A673 (cell line): ENCODE measurements at regions not wholly inside any gene's neighbourhood (a gene's known extent, or its start where the extent isn't known, plus 50 kb on each side); places are given as distances from the start of the nearest gene placed in this dataset.
"Not testable (repeated sequence)": the region's sequence is repeated elsewhere in the genome, so short reads cannot be mapped to it uniquely, and the experiment has no call there.

Experiments used
- BruUV-seq: library from RNA; stranded (reverse); fragments of 400-500 nt; replicated peaks from 2 replicates; lab custom pipeline; 2021; lab: Mats Ljungman, UMichigan
- CTCF ChIA-PET: fragments of 300-600 bp; sonication (Branson Sonifier 250); formaldehyde crosslinking; loops from one replicate; lab custom pipeline; 2022; ENCODE audit warnings: antibody characterized with exemption; lab: Charles Lee
- POLR2A ChIA-PET: fragments of 300-600 bp; sonication (Branson Sonifier 250); formaldehyde crosslinking; loops from one replicate; lab custom pipeline; 2022; ENCODE audit warnings: antibody characterized with exemption; ENCODE audit not compliant: low non-redundant PET; lab: Charles Lee
- DNase-seq: peaks from one replicate; pipeline ENCODE4 v3.0.0-alpha.2; 2015; ENCODE audit warnings: low spot score
- H3K27ac ChIP-seq: fragments of 200-600 bp; sonication (generic); 2 replicates; pipeline ENCODE4 v1.5.1; 2016; ENCODE audit warnings: mixed run types, low read depth, mild to moderate bottlenecking, mixed read lengths, antibody characterized with exemption, low read length; ENCODE audit not compliant: poor library complexity, severe bottlenecking
- H3K27me3 ChIP-seq: fragments of 200-600 bp; sonication (generic); replicated peaks from 2 replicates; pipeline ENCODE4 v1.6.1; 2017; ENCODE audit warnings: mixed run types, low read depth, mild to moderate bottlenecking, mixed read lengths, antibody characterized with exemption, low read length; ENCODE audit not compliant: insufficient read depth, poor library complexity
- H3K36me3 ChIP-seq: fragments of 200-600 bp; sonication (generic); 2 replicates; pipeline ENCODE4 v1.6.1; 2016; ENCODE audit warnings: mixed run types, mild to moderate bottlenecking, mixed read lengths, antibody characterized with exemption, low read length; ENCODE audit not compliant: insufficient read depth, poor library complexity, severe bottlenecking
- H3K4me1 ChIP-seq: fragments of 200-600 bp; sonication (generic); 2 replicates; pipeline ENCODE4 v1.6.1; 2017; ENCODE audit warnings: mixed run types, mild to moderate bottlenecking, mixed read lengths, antibody characterized with exemption, low read length; ENCODE audit not compliant: insufficient read depth, poor library complexity, severe bottlenecking
- H3K4me3 ChIP-seq: fragments of 200-600 bp; sonication (generic); 2 replicates; pipeline ENCODE4 v1.5.1; 2016; ENCODE audit warnings: low read depth, mixed run types, mild to moderate bottlenecking, mixed read lengths, low read length; ENCODE audit not compliant: poor library complexity, severe bottlenecking
- H3K9me3 ChIP-seq: fragments of 200-600 bp; sonication (generic); 2 replicates; pipeline ENCODE4 v1.6.1; 2016; ENCODE audit warnings: mixed run types, low read depth, mild to moderate bottlenecking, mixed read lengths, antibody characterized with exemption, low read length; ENCODE audit not compliant: poor library complexity, severe bottlenecking
- EZH2 ChIP-seq: fragments of 200-600 bp; sonication (generic); IDR thresholded peaks from 2 replicates; pipeline ENCODE4 v1.6.1; 2017; ENCODE audit warnings: borderline replicate concordance, low read depth, mild to moderate bottlenecking, mixed read lengths, antibody characterized with exemption, low read length; ENCODE audit not compliant: poor library complexity, severe bottlenecking
- intact Hi-C: fragments of 100-400 bp; cut with micrococcal nuclease; formaldehyde crosslinking; loops from one replicate; pipeline ENCODE4 v1.10.0; 2022; ENCODE audit not compliant: unreplicated experiment
- TF ChIP-seq, protein P1 (sequence below): fragments of 300-800, 200-600 bp; sonication (generic); conservative IDR thresholded peaks from 2 replicates; pipeline ENCODE4 v1.5.1; 2017; ENCODE audit warnings: low read depth, mild to moderate bottlenecking, antibody characterized with exemption, low read length, moderate library complexity, mixed read lengths

DNA sequence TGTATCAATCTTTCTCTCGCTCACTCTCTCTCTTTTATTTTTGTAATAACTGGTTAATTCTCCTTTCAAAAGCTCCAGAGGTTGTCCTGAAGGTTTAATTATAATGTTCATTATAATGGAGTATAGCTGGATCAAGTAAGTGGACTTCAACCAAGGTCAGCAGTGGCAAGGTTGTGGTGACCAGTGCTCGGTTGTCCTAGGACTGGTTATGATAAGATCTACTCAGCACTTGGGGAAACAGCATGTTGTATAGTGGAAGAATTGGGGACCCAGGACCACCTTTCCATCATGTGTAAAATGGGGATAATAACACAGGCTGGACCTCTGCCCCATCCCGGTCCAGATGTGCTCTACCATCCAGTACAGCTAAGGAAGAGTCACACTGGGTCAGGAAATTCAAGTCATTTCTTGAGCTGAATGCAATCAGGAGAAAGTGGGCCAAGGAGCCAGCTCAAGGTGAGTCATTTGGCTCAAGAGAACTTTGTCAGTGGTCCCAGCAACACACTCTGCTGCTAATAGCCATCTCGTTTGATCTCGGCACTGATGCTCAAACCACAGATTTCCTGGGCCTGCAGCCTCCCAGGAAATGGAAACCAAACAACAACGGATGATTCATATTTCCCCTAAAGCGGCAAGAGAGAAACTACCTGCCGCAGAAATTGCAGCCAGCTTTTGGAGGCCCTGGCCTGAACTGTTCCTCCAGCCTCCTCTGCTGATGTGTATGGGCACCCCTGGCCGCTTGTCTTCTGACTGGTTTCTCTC is 123.6 kb upstream of the RBPJ start:
- BruUV-seq: no TSS peak
- TF ChIP-seq EZH2: no peak
- TF ChIP-seq, protein P1, sequence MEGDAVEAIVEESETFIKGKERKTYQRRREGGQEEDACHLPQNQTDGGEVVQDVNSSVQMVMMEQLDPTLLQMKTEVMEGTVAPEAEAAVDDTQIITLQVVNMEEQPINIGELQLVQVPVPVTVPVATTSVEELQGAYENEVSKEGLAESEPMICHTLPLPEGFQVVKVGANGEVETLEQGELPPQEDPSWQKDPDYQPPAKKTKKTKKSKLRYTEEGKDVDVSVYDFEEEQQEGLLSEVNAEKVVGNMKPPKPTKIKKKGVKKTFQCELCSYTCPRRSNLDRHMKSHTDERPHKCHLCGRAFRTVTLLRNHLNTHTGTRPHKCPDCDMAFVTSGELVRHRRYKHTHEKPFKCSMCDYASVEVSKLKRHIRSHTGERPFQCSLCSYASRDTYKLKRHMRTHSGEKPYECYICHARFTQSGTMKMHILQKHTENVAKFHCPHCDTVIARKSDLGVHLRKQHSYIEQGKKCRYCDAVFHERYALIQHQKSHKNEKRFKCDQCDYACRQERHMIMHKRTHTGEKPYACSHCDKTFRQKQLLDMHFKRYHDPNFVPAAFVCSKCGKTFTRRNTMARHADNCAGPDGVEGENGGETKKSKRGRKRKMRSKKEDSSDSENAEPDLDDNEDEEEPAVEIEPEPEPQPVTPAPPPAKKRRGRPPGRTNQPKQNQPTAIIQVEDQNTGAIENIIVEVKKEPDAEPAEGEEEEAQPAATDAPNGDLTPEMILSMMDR: no peak
- Histone ChIP-seq H3K36me3 (no peaks in the 10 kb centered on the region), H3K9me3 (no peaks in the 10 kb centered on the region), H3K27me3 (peaks cover 37% of the 10 kb centered on the region), H3K4me1 (no peaks in the 10 kb centered on the region), H3K4me3 (no peak overlapping the region), H3K27ac (no peak overlapping the region)
- intact Hi-C loops: no loop called here
- POLR2A ChIA-PET: interaction anchor here (0.5 kb wide), 1 partner anchor 74 kb away, joined by 3 read pairs; no protein-coding TSS in a partner anchor
- CTCF ChIA-PET: no interaction called here
- no peak for DNase-seq

DNA sequence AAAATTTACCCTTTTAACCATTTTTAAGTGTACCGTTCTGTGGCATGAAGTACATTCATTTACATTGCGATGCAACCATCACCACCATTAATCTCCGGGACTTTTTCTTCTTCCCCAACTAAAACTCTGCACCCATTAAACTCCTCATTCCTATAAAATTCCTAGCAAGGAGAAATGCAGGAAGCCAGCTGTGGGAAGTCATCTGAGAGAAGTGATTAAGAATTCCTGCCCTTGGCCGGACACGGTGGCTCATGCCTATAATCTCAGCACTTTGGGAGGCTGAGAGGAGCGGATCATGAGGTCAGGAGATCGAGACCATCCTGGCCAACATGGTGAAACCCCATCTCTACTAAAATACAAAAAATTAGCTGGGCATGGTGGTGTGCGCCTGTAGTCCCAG is 121.9 kb upstream of the RBPJ start:
- peaks cover 37% of the 10 kb centered on the region for H3K27me3 ChIP-seq
- H3K27ac ChIP-seq, H3K9me3 ChIP-seq, H3K4me3 ChIP-seq, H3K4me1 ChIP-seq, H3K36me3 ChIP-seq, POLR2A ChIA-PET, intact Hi-C loops, DNase-seq, CTCF ChIA-PET, BruUV-seq: not testable (repeated sequence)

DNA sequence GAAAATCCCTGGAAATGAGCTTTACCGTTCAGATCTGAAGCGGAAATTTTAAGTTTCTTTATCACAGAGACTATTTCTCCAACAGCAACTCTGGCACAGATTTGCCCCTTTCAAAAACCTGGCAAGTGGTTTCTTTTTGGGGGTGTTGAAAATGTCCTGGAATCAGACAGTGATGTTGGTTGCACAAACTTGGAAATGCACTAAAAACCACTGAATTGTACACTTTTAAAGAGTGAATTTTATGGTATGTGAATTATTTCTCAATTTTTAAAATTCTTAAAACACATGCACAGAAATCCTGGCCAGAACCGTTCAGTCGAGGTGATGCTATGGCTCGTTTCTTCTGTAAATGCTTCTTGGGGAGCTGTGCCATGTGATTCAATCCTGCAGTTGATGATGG is 121.2 kb upstream of the RBPJ start:
- Histone ChIP-seq H3K4me3 (no peak overlapping the region), H3K4me1 (no peaks in the 10 kb centered on the region), H3K36me3 (no peaks in the 10 kb centered on the region), H3K27ac (no peak overlapping the region), H3K27me3 (peaks cover 37% of the 10 kb centered on the region), H3K9me3 (no peaks in the 10 kb centered on the region)
- POLR2A ChIA-PET: no interaction called here
- no TSS peak for BruUV-seq
- no peak for DNase-seq
- intact Hi-C loops: no loop called here
- TF ChIP-seq, protein P1: no peak
- no peak for TF ChIP-seq EZH2
- CTCF ChIA-PET: no interaction called here

DNA sequence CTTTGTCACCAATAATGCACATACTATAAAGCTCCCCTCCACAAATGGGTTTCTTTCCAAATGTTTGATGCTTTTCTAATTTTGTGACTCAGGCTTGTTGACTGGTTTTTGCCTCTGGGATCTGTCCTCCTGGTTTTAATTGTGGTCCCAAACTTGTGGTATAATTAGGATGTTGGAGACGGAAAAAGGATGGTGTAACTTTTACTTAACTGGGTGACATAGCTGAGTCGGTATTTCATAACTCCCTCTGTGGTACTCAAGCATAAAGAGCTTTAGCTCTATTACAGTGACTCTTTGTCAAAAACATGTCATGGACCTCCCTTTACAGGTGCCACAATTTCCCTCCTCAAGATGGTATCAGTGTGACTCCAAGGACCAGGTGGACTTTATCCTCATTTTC is 119.7 kb upstream of the RBPJ start:
- Histone ChIP-seq H3K4me1 (no peaks in the 10 kb centered on the region), H3K4me3 (no peak overlapping the region), H3K36me3 (no peaks in the 10 kb centered on the region), H3K27me3 (peaks cover 40% of the 10 kb centered on the region), H3K27ac (no peak overlapping the region), H3K9me3 (no peaks in the 10 kb centered on the region)
- intact Hi-C loops: no loop called here
- no TSS peak for BruUV-seq
- no peak for DNase-seq
- ChIA-PET POLR2A (no interaction called here), CTCF (no interaction called here)
- TF ChIP-seq, protein P1: no peak
- TF ChIP-seq EZH2: no peak
